ENCODE measurements at regions not wholly inside any gene's neighbourhood (a gene's known extent, or its start where the extent isn't known, plus 50 kb on each side); places are given as distances from the start of the nearest gene placed in this dataset.

GRCh38 chr6:1182722-1183521 lies 129.0 kb upstream of the FOXQ1 start:
- no peak overlapping the region for H3K4me3 ChIP-seq (ENCODE audit: low read depth in 1 of 3, low read length in 3 of 3)
- H3K27ac ChIP-seq (ENCODE audit: low read depth in 1 of 3, low read length in 2 of 3), result no peak overlapping the region
- no peaks in the 10 kb centered on the region for H3K4me1 ChIP-seq (ENCODE audit: control insufficient read depth in 3 of 3, insufficient read depth in 2 of 3, low read depth in 1 of 3, low read length in 2 of 3)
- FAIRE-seq (no peak), DNase-seq (peak in 1 of 2 donors; percentile 14)
- H3K27me3 ChIP-seq (ENCODE audit: control insufficient read depth in 3 of 3, insufficient read depth in 3 of 3, low read length in 3 of 3), result peaks cover 0 to 3% (median 0%) of the 10 kb centered on the region in 3 donors
- H3K36me3 ChIP-seq (ENCODE audit: control insufficient read depth in 3 of 3, insufficient read depth in 2 of 3, low read depth in 1 of 3, low read length in 3 of 3), result no peaks in the 10 kb centered on the region
- H3K9me3 ChIP-seq (ENCODE audit: control insufficient read depth in 2 of 2, insufficient read depth in 1 of 2, low read depth in 1 of 2, low read length in 1 of 2), result no peaks in the 10 kb centered on the region
- 67 to 88% (median 77%) methylated on average over 13 of the region's 13 CpGs for WGBS, 3 donors

- H3K9me3 ChIP-seq (ENCODE audit: control insufficient read depth in 2 of 2, insufficient read depth in 1 of 2, low read depth in 1 of 2, low read length in 1 of 2), result no peaks in the 10 kb centered on the region
- DNase-seq, result no peak
- WGBS, 3 donors, result 74 to 81% (median 81%) methylated on average over 4 of the region's 4 CpGs
- H3K27me3 ChIP-seq (ENCODE audit: control insufficient read depth in 3 of 3, insufficient read depth in 3 of 3, low read length in 3 of 3), result peaks cover 0 to 3% (median 0%) of the 10 kb centered on the region in 3 donors
- no peak overlapping the region for H3K4me3 ChIP-seq (ENCODE audit: low read depth in 1 of 3, low read length in 3 of 3)
- H3K27ac ChIP-seq (ENCODE audit: low read depth in 1 of 3, low read length in 2 of 3), result no peak overlapping the region
- H3K36me3 ChIP-seq (ENCODE audit: control insufficient read depth in 3 of 3, insufficient read depth in 2 of 3, low read depth in 1 of 3, low read length in 3 of 3), result no peaks in the 10 kb centered on the region
- H3K4me1 ChIP-seq (ENCODE audit: control insufficient read depth in 3 of 3, insufficient read depth in 2 of 3, low read depth in 1 of 3, low read length in 2 of 3), result no peaks in the 10 kb centered on the region
- FAIRE-seq, result no peak
Observed at GRCh38 chr6:1181939-1182605, 129.8 kb upstream of the FOXQ1 start.

GRCh38 chr6:1179571-1180459 lies 132.1 kb upstream of the FOXQ1 start:
- 59 to 73% (median 59%) methylated on average over 16 of the region's 16 CpGs for WGBS, 3 donors
- FAIRE-seq, result no peak

GRCh38 chr6:1178590-1178989 lies 133.3 kb upstream of the FOXQ1 start:
- FAIRE-seq (no peak), DNase-seq (no peak)
- 79 to 89% (median 87%) methylated on average over 3 of the region's 3 CpGs for WGBS, 3 donors
- no peak overlapping the region for H3K4me3 ChIP-seq (ENCODE audit: low read depth in 1 of 3, low read length in 3 of 3)
- no peaks in the 10 kb centered on the region for H3K4me1 ChIP-seq (ENCODE audit: control insufficient read depth in 3 of 3, insufficient read depth in 2 of 3, low read depth in 1 of 3, low read length in 2 of 3)
- no peak overlapping the region for H3K27ac ChIP-seq (ENCODE audit: low read depth in 1 of 3, low read length in 2 of 3)
- peaks cover 0 to 3% (median 0%) of the 10 kb centered on the region in 3 donors for H3K27me3 ChIP-seq (ENCODE audit: control insufficient read depth in 3 of 3, insufficient read depth in 3 of 3, low read length in 3 of 3)
- H3K36me3 ChIP-seq (ENCODE audit: control insufficient read depth in 3 of 3, insufficient read depth in 2 of 3, low read depth in 1 of 3, low read length in 3 of 3), result no peaks in the 10 kb centered on the region
- H3K9me3 ChIP-seq (ENCODE audit: control insufficient read depth in 2 of 2, insufficient read depth in 1 of 2, low read depth in 1 of 2, low read length in 1 of 2), result no peaks in the 10 kb centered on the region

More at GRCh38 chr6:1179571-1180459, 132.1 kb upstream of the FOXQ1 start:
- Histone ChIP-seq H3K9me3 (ENCODE audit: control insufficient read depth in 2 of 2, insufficient read depth in 1 of 2, low read depth in 1 of 2, low read length in 1 of 2) (no peaks in the 10 kb centered on the region), H3K27me3 (ENCODE audit: control insufficient read depth in 3 of 3, insufficient read depth in 3 of 3, low read length in 3 of 3) (peaks cover 0 to 3% (median 0%) of the 10 kb centered on the region in 3 donors), H3K4me3 (ENCODE audit: low read depth in 1 of 3, low read length in 3 of 3) (no peak overlapping the region), H3K36me3 (ENCODE audit: control insufficient read depth in 3 of 3, insufficient read depth in 2 of 3, low read depth in 1 of 3, low read length in 3 of 3) (no peaks in the 10 kb centered on the region), H3K27ac (ENCODE audit: low read depth in 1 of 3, low read length in 2 of 3) (no peak overlapping the region), H3K4me1 (ENCODE audit: control insufficient read depth in 3 of 3, insufficient read depth in 2 of 3, low read depth in 1 of 3, low read length in 2 of 3) (no peaks in the 10 kb centered on the region)
- DNase-seq, result no peak

GRCh38 chr6:1176567-1176966 lies 135.3 kb upstream of the FOXQ1 start:
- Histone ChIP-seq H3K27ac (ENCODE audit: low read depth in 1 of 3, low read length in 2 of 3) (no peak overlapping the region), H3K27me3 (ENCODE audit: control insufficient read depth in 3 of 3, insufficient read depth in 3 of 3, low read length in 3 of 3) (peaks cover 0 to 3% (median 0%) of the 10 kb centered on the region in 3 donors), H3K9me3 (ENCODE audit: control insufficient read depth in 2 of 2, insufficient read depth in 1 of 2, low read depth in 1 of 2, low read length in 1 of 2) (no peaks in the 10 kb centered on the region), H3K4me1 (ENCODE audit: control insufficient read depth in 3 of 3, insufficient read depth in 2 of 3, low read depth in 1 of 3, low read length in 2 of 3) (no peaks in the 10 kb centered on the region), H3K36me3 (ENCODE audit: control insufficient read depth in 3 of 3, insufficient read depth in 2 of 3, low read depth in 1 of 3, low read length in 3 of 3) (no peaks in the 10 kb centered on the region), H3K4me3 (ENCODE audit: low read depth in 1 of 3, low read length in 3 of 3) (no peak overlapping the region)
- FAIRE-seq (no peak), DNase-seq (no peak)
- WGBS, 3 donors, result 87 to 90% (median 87%) methylated on average over 6 of the region's 6 CpGs

GRCh38 chr6:1175877-1176276 lies 136.0 kb upstream of the FOXQ1 start:
- Histone ChIP-seq H3K4me3 (ENCODE audit: low read depth in 1 of 3, low read length in 3 of 3) (no peak overlapping the region), H3K9me3 (ENCODE audit: control insufficient read depth in 2 of 2, insufficient read depth in 1 of 2, low read depth in 1 of 2, low read length in 1 of 2) (no peaks in the 10 kb centered on the region), H3K4me1 (ENCODE audit: control insufficient read depth in 3 of 3, insufficient read depth in 2 of 3, low read depth in 1 of 3, low read length in 2 of 3) (no peaks in the 10 kb centered on the region), H3K27me3 (ENCODE audit: control insufficient read depth in 3 of 3, insufficient read depth in 3 of 3, low read length in 3 of 3) (peaks cover 0 to 3% (median 0%) of the 10 kb centered on the region in 3 donors), H3K36me3 (ENCODE audit: control insufficient read depth in 3 of 3, insufficient read depth in 2 of 3, low read depth in 1 of 3, low read length in 3 of 3) (no peaks in the 10 kb centered on the region), H3K27ac (ENCODE audit: low read depth in 1 of 3, low read length in 2 of 3) (no peak overlapping the region)
- FAIRE-seq, result no peak
- 85 to 90% (median 86%) methylated on average over 4 of the region's 4 CpGs for WGBS, 3 donors
- no peak for DNase-seq

- Histone ChIP-seq H3K27ac (ENCODE audit: low read depth in 1 of 3, low read length in 2 of 3) (no peak overlapping the region), H3K36me3 (ENCODE audit: control insufficient read depth in 3 of 3, insufficient read depth in 2 of 3, low read depth in 1 of 3, low read length in 3 of 3) (no peaks in the 10 kb centered on the region), H3K9me3 (ENCODE audit: control insufficient read depth in 2 of 2, insufficient read depth in 1 of 2, low read depth in 1 of 2, low read length in 1 of 2) (no peaks in the 10 kb centered on the region), H3K27me3 (ENCODE audit: control insufficient read depth in 3 of 3, insufficient read depth in 3 of 3, low read length in 3 of 3) (no peaks in the 10 kb centered on the region), H3K4me1 (ENCODE audit: control insufficient read depth in 3 of 3, insufficient read depth in 2 of 3, low read depth in 1 of 3, low read length in 2 of 3) (no peaks in the 10 kb centered on the region), H3K4me3 (ENCODE audit: low read depth in 1 of 3, low read length in 3 of 3) (no peak overlapping the region)
- WGBS, 3 donors, result 51 to 68% (median 56%) methylated on average over 8 of the region's 8 CpGs
- DNase-seq (peak in 1 of 2 donors; percentile 21), FAIRE-seq (no peak)
Observed at GRCh38 chr6:1170794-1171193, 141.1 kb upstream of the FOXQ1 start.

- Histone ChIP-seq H3K4me1 (ENCODE audit: control insufficient read depth in 3 of 3, insufficient read depth in 2 of 3, low read depth in 1 of 3, low read length in 2 of 3) (no peaks in the 10 kb centered on the region), H3K4me3 (ENCODE audit: low read depth in 1 of 3, low read length in 3 of 3) (no peak overlapping the region), H3K27me3 (ENCODE audit: control insufficient read depth in 3 of 3, insufficient read depth in 3 of 3, low read length in 3 of 3) (no peaks in the 10 kb centered on the region), H3K36me3 (ENCODE audit: control insufficient read depth in 3 of 3, insufficient read depth in 2 of 3, low read depth in 1 of 3, low read length in 3 of 3) (no peaks in the 10 kb centered on the region), H3K9me3 (ENCODE audit: control insufficient read depth in 2 of 2, insufficient read depth in 1 of 2, low read depth in 1 of 2, low read length in 1 of 2) (no peaks in the 10 kb centered on the region), H3K27ac (ENCODE audit: low read depth in 1 of 3, low read length in 2 of 3) (no peak overlapping the region)
- FAIRE-seq (no peak), DNase-seq (no peak)
- 81 to 88% (median 82%) methylated on average over 5 of the region's 5 CpGs for WGBS, 3 donors
Observed at GRCh38 chr6:1164600-1164999, 147.3 kb upstream of the FOXQ1 start.

All from small intestine (tissue), 7 donors.